BLaER1 treated with 17β-estradiol and CSF1 and Interleukin-3, amounts not matched to agents 10 nM and 100 nM (cell line): ENCODE measurements at regions not wholly inside any gene's neighbourhood (a gene's known extent, or its start where the extent isn't known, plus 50 kb on each side); places are given as distances from the start of the nearest gene placed in this dataset.

Experiments used
- H3K27ac ChIP-seq, 11 experiments: shearing (Covaris generic); formaldehyde crosslinking; 2 replicates each; pipeline ENCODE4 v1.8.1; 2022
- H3K27me3 ChIP-seq, 11 experiments: shearing (Covaris generic); formaldehyde crosslinking; 2 replicates each; pipeline ENCODE4 v1.8.1; 2022
- H3K36me3 ChIP-seq, 11 experiments: shearing (Covaris generic); formaldehyde crosslinking; 2 replicates each; pipeline ENCODE4 v1.8.1; 2022
- H3K4me1 ChIP-seq, 10 experiments: shearing (Covaris generic); formaldehyde crosslinking; 2 replicates each; pipeline ENCODE4 v1.8.1; 2022
- H3K4me2 ChIP-seq, 11 experiments: shearing (Covaris generic); formaldehyde crosslinking; 2 replicates each; pipeline ENCODE4 v1.8.1; 2022
- H3K4me3 ChIP-seq, 10 experiments: shearing (Covaris generic); formaldehyde crosslinking; 2 replicates each; pipeline ENCODE4 v1.8.1; 2022
- H3K9ac ChIP-seq, 11 experiments: shearing (Covaris generic); formaldehyde crosslinking; 2 replicates each; pipeline ENCODE4 v1.8.1; 2022
- H3K9me3 ChIP-seq, 11 experiments: shearing (Covaris generic); formaldehyde crosslinking; replicated peaks in 1 of 11; 2 replicates each; pipeline ENCODE4 v1.8.1; 2022
- H4K20me1 ChIP-seq, 11 experiments: shearing (Covaris generic); formaldehyde crosslinking; 2 replicates each; pipeline ENCODE4 v1.8.1; 2022
- Cebpa-rat ChIP-seq, 11 experiments: shearing (Covaris generic); IDR thresholded peaks; 2 replicates each; pipeline ENCODE4 v1.8.1; 2022

- Histone ChIP-seq H4K20me1 (no peaks in the 10 kb centered on the region), H3K27ac (no peak overlapping the region), H3K4me2 (no peak overlapping the region), H3K36me3 (no peaks in the 10 kb centered on the region), H3K9ac (no peak overlapping the region), H3K27me3 (no peaks in the 10 kb centered on the region), H3K4me3 (no peak overlapping the region), H3K4me1 (no peaks in the 10 kb centered on the region), H3K9me3 (no peaks in the 10 kb centered on the region)
- no peak for TF ChIP-seq Cebpa-rat (IDR thresholded peaks at IDR 0.05)
These were observed 254.8 kb downstream of the MYCN start for GRCh38 chr2:16194931-16195680.

GRCh38 chr2:16194530-16194929 lies 254.2 kb downstream of the MYCN start:
- Histone ChIP-seq H3K27ac (no peak overlapping the region), H3K36me3 (no peaks in the 10 kb centered on the region), H3K9ac (no peak overlapping the region), H3K4me3 (no peak overlapping the region), H3K27me3 (no peaks in the 10 kb centered on the region), H3K4me1 (no peaks in the 10 kb centered on the region), H4K20me1 (no peaks in the 10 kb centered on the region), H3K9me3 (no peaks in the 10 kb centered on the region), H3K4me2 (no peak overlapping the region)
- TF ChIP-seq Cebpa-rat (IDR thresholded peaks at IDR 0.05) = no peak

- Histone ChIP-seq H3K9me3 (no peaks in the 10 kb centered on the region), H3K36me3 (no peaks in the 10 kb centered on the region), H3K4me3 (no peak overlapping the region), H3K27me3 (no peaks in the 10 kb centered on the region), H3K9ac (no peak overlapping the region), H3K27ac (no peak overlapping the region), H4K20me1 (no peaks in the 10 kb centered on the region), H3K4me2 (no peak overlapping the region), H3K4me1 (no peaks in the 10 kb centered on the region; a peak in 1 of 20 replicates)
- TF ChIP-seq Cebpa-rat (IDR thresholded peaks at IDR 0.05) = no peak
These were observed 253.7 kb downstream of the MYCN start for GRCh38 chr2:16194096-16194390.

- H3K27me3 ChIP-seq = no peaks in the 10 kb centered on the region
- no peak overlapping the region for H3K4me2 ChIP-seq
- no peak overlapping the region for H3K4me3 ChIP-seq
- H3K36me3 ChIP-seq = no peaks in the 10 kb centered on the region
- H4K20me1 ChIP-seq = no peaks in the 10 kb centered on the region
- no peak for TF ChIP-seq Cebpa-rat (IDR thresholded peaks at IDR 0.05)
- H3K9me3 ChIP-seq = no peaks in the 10 kb centered on the region
- H3K27ac ChIP-seq = no peak overlapping the region
- H3K9ac ChIP-seq = no peak overlapping the region
- H3K4me1 ChIP-seq = peaks cover 0 to 9% (median 6%) of the 10 kb centered on the region in 10 experiments; a peak in 9 of 20 replicates
These were observed 252.3 kb downstream of the MYCN start for GRCh38 chr2:16192416-16193216.

GRCh38 chr2:16191431-16192200 lies 251.3 kb downstream of the MYCN start:
- H3K27ac ChIP-seq = no peak overlapping the region
- no peaks in the 10 kb centered on the region for H3K36me3 ChIP-seq
- peaks cover 0 to 19% (median 16%) of the 10 kb centered on the region in 10 experiments; a peak in 12 of 20 replicates for H3K4me1 ChIP-seq
- no peak for TF ChIP-seq Cebpa-rat (IDR thresholded peaks at IDR 0.05)
- no peak overlapping the region for H3K4me2 ChIP-seq
- H3K9me3 ChIP-seq = no peaks in the 10 kb centered on the region
- no peaks in the 10 kb centered on the region for H4K20me1 ChIP-seq
- no peak overlapping the region for H3K4me3 ChIP-seq
- H3K27me3 ChIP-seq = no peaks in the 10 kb centered on the region
- no peak overlapping the region for H3K9ac ChIP-seq

GRCh38 chr2:16190446-16191270 lies 250.3 kb downstream of the MYCN start:
- no peaks in the 10 kb centered on the region for H3K27me3 ChIP-seq
- no peak overlapping the region for H3K27ac ChIP-seq
- no peak overlapping the region for H3K9ac ChIP-seq
- no peak overlapping the region for H3K4me2 ChIP-seq
- no peaks in the 10 kb centered on the region for H4K20me1 ChIP-seq
- no peak for TF ChIP-seq Cebpa-rat (IDR thresholded peaks at IDR 0.05)
- H3K36me3 ChIP-seq = no peaks in the 10 kb centered on the region
- peaks cover 0 to 25% (median 19%) of the 10 kb centered on the region in 10 experiments; a peak in 12 of 20 replicates for H3K4me1 ChIP-seq
- H3K9me3 ChIP-seq = no peaks in the 10 kb centered on the region
- no peak overlapping the region for H3K4me3 ChIP-seq

GRCh38 chr2:16189836-16190160 lies 249.4 kb downstream of the MYCN start:
- H3K9ac ChIP-seq = no peak overlapping the region
- no peaks in the 10 kb centered on the region for H3K36me3 ChIP-seq
- H3K4me3 ChIP-seq = no peak overlapping the region
- no peak overlapping the region for H3K27ac ChIP-seq
- no peak for TF ChIP-seq Cebpa-rat (IDR thresholded peaks at IDR 0.05)
- peaks cover 0 to 25% (median 19%) of the 10 kb centered on the region in 10 experiments; a peak in 12 of 20 replicates for H3K4me1 ChIP-seq
- H3K9me3 ChIP-seq = no peaks in the 10 kb centered on the region
- no peaks in the 10 kb centered on the region for H3K27me3 ChIP-seq
- no peaks in the 10 kb centered on the region for H4K20me1 ChIP-seq
- H3K4me2 ChIP-seq = no peak overlapping the region

- Histone ChIP-seq H3K4me1 (peaks cover 0 to 25% (median 19%) of the 10 kb centered on the region in 10 experiments; a peak in 12 of 20 replicates), H3K9me3 (no peaks in the 10 kb centered on the region), H3K36me3 (no peaks in the 10 kb centered on the region), H3K4me2 (no peak overlapping the region), H3K9ac (no peak overlapping the region), H3K27me3 (no peaks in the 10 kb centered on the region), H3K27ac (no peak overlapping the region), H3K4me3 (no peak overlapping the region), H4K20me1 (no peaks in the 10 kb centered on the region)
- no peak for TF ChIP-seq Cebpa-rat (IDR thresholded peaks at IDR 0.05)
These were observed 248.9 kb downstream of the MYCN start for GRCh38 chr2:16189029-16189835.
